ENCODE measurements at regions not wholly inside any gene's neighbourhood (a gene's known extent, or its start where the extent isn't known, plus 50 kb on each side); places are given as distances from the start of the nearest gene placed in this dataset.

- TF ChIP-seq, protein P1, sequence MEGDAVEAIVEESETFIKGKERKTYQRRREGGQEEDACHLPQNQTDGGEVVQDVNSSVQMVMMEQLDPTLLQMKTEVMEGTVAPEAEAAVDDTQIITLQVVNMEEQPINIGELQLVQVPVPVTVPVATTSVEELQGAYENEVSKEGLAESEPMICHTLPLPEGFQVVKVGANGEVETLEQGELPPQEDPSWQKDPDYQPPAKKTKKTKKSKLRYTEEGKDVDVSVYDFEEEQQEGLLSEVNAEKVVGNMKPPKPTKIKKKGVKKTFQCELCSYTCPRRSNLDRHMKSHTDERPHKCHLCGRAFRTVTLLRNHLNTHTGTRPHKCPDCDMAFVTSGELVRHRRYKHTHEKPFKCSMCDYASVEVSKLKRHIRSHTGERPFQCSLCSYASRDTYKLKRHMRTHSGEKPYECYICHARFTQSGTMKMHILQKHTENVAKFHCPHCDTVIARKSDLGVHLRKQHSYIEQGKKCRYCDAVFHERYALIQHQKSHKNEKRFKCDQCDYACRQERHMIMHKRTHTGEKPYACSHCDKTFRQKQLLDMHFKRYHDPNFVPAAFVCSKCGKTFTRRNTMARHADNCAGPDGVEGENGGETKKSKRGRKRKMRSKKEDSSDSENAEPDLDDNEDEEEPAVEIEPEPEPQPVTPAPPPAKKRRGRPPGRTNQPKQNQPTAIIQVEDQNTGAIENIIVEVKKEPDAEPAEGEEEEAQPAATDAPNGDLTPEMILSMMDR (IDR thresholded peaks at IDR 0.05; ENCODE audit: insufficient read depth, low read length) = no peak
- TF ChIP-seq POLR2AphosphoS5 (IDR thresholded peaks at IDR 0.05; ENCODE audit: low read depth) (no peak), GABPA (IDR thresholded peaks at IDR 0.05; ENCODE audit: low read depth) (no peak), SPI1 (IDR thresholded peaks at IDR 0.05; ENCODE audit: borderline replicate concordance, low read depth) (no peak)
- TF ChIP-seq, protein P2, sequence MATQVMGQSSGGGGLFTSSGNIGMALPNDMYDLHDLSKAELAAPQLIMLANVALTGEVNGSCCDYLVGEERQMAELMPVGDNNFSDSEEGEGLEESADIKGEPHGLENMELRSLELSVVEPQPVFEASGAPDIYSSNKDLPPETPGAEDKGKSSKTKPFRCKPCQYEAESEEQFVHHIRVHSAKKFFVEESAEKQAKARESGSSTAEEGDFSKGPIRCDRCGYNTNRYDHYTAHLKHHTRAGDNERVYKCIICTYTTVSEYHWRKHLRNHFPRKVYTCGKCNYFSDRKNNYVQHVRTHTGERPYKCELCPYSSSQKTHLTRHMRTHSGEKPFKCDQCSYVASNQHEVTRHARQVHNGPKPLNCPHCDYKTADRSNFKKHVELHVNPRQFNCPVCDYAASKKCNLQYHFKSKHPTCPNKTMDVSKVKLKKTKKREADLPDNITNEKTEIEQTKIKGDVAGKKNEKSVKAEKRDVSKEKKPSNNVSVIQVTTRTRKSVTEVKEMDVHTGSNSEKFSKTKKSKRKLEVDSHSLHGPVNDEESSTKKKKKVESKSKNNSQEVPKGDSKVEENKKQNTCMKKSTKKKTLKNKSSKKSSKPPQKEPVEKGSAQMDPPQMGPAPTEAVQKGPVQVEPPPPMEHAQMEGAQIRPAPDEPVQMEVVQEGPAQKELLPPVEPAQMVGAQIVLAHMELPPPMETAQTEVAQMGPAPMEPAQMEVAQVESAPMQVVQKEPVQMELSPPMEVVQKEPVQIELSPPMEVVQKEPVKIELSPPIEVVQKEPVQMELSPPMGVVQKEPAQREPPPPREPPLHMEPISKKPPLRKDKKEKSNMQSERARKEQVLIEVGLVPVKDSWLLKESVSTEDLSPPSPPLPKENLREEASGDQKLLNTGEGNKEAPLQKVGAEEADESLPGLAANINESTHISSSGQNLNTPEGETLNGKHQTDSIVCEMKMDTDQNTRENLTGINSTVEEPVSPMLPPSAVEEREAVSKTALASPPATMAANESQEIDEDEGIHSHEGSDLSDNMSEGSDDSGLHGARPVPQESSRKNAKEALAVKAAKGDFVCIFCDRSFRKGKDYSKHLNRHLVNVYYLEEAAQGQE (IDR thresholded peaks at IDR 0.05; ENCODE audit: insufficient replicate concordance, low read depth) = no peak
Measured at GRCh38 chr15:95948411-95948810, 382.1 kb upstream of the NR2F2 start.
